CD14-positive monocyte (primary cell): ENCODE measurements at regions not wholly inside any gene's neighbourhood (a gene's known extent, or its start where the extent isn't known, plus 50 kb on each side); places are given as distances from the start of the nearest gene placed in this dataset.

ENCODE experiments used
- DNase-seq, 3 donors: peaks; one replicate each; pipeline ENCODE4 v3.0.0-alpha.2; 2011 to 2022
- H2AFZ ChIP-seq: 2 replicates; pipeline ENCODE4 v1.6.0; 2012; ENCODE audit warnings: mild to moderate bottlenecking, low read depth, low read length, inconsistent platforms; ENCODE audit not compliant: insufficient read depth, poor library complexity, severe bottlenecking
- H3K27ac ChIP-seq, 2 donors: 1 replicate in 1 of 2; 2 replicates in 1 of 2; pipeline ENCODE4 v1.5.1; 2012 to 2013; ENCODE audit warnings: low read length in 2 of 2, control low read depth in 1 of 2, inconsistent platforms in 1 of 2, low read depth in 1 of 2, mild to moderate bottlenecking in 1 of 2
- H3K27me3 ChIP-seq, 2 donors: one replicate each; pipeline versions ENCODE4 v1.6.0 to v1.6.1; 2011 to 2013; ENCODE audit warnings: low read length in 2 of 2; ENCODE audit not compliant: control insufficient read depth in 2 of 2, insufficient read depth in 2 of 2
- H3K36me3 ChIP-seq, 2 donors: replicated peaks in 1 of 2; 1 replicate in 1 of 2; 2 replicates in 1 of 2; pipeline versions ENCODE4 v1.5.1 to v1.6.1; 2012 to 2013; ENCODE audit warnings: low read length in 2 of 2, control low read depth in 1 of 2, inconsistent platforms in 1 of 2, mild to moderate bottlenecking in 1 of 2; ENCODE audit not compliant: insufficient read depth in 2 of 2, control insufficient read depth in 1 of 2
- H3K4me1 ChIP-seq, 2 donors: 1 replicate in 1 of 2; 2 replicates in 1 of 2; pipeline versions ENCODE4 v1.5.1 to v1.6.1; 2012 to 2013; ENCODE audit warnings: low read length in 2 of 2, control low read depth in 1 of 2, inconsistent platforms in 1 of 2, mild to moderate bottlenecking in 1 of 2, moderate library complexity in 1 of 2; ENCODE audit not compliant: insufficient read depth in 2 of 2, control insufficient read depth in 1 of 2
- H3K4me2 ChIP-seq: replicated peaks from 2 replicates; pipeline ENCODE3; 2012; ENCODE audit warnings: low read length, moderate library complexity, mild to moderate bottlenecking; ENCODE audit not compliant: poor library complexity, severe bottlenecking; ENCODE audit errors: extremely low read depth
- H3K4me3 ChIP-seq, 3 experiments: fragments of 200-600 bp in 1 of 3; sonication (generic) in 1 of 3; replicated peaks in 1 of 3; 1 replicate in 2 of 3; 2 replicates in 1 of 3; pipeline ENCODE4 v1.5.1; 2011 to 2013; ENCODE audit warnings: low read length in 3 of 3, mild to moderate bottlenecking in 3 of 3, control low read depth in 2 of 3, low read depth in 2 of 3, inconsistent platforms in 1 of 3, moderate library complexity in 1 of 3
- H3K79me2 ChIP-seq: 2 replicates; pipeline ENCODE4 v1.6.0; 2012; ENCODE audit warnings: mild to moderate bottlenecking, control low read depth, inconsistent platforms, low read length, moderate library complexity; ENCODE audit not compliant: insufficient read depth
- H3K9ac ChIP-seq: 2 replicates; pipeline ENCODE4 v1.6.0; 2017; ENCODE audit warnings: low read length, mild to moderate bottlenecking; ENCODE audit not compliant: insufficient read depth, poor library complexity, severe bottlenecking
- H3K9me3 ChIP-seq, 2 donors: replicated peaks in 1 of 2; 1 replicate in 1 of 2; 2 replicates in 1 of 2; pipeline versions ENCODE4 v1.5.1 to v1.6.1; 2012 to 2013; ENCODE audit warnings: low read length in 2 of 2, control low read depth in 1 of 2; ENCODE audit not compliant: control insufficient read depth in 1 of 2, insufficient read depth in 1 of 2
- H4K20me1 ChIP-seq: 2 replicates; pipeline ENCODE4 v1.6.0; 2012; ENCODE audit warnings: mild to moderate bottlenecking, low read length, control low read depth, moderate library complexity; ENCODE audit not compliant: insufficient read depth
- H3K27ac Mint-ChIP-seq, 7 donors: one replicate each; pipeline ENCODE4 v1.8.0; 2020; ENCODE audit warnings: mild to moderate bottlenecking in 7 of 7, mixed read lengths in 7 of 7, moderate library complexity in 6 of 7, inconsistent platforms in 2 of 7
- H3K27me3 Mint-ChIP-seq, 3 donors: one replicate each; pipeline ENCODE4 v1.8.0; 2021 to 2022; ENCODE audit warnings: low read depth in 3 of 3, mild to moderate bottlenecking in 3 of 3, mixed read lengths in 3 of 3, moderate library complexity in 3 of 3, inconsistent platforms in 1 of 3
- H3K36me3 Mint-ChIP-seq, 2 donors: one replicate each; pipeline ENCODE4 v1.8.0; 2020; ENCODE audit warnings: mixed read lengths in 2 of 2, inconsistent platforms in 1 of 2, mild to moderate bottlenecking in 1 of 2
- H3K4me1 Mint-ChIP-seq: one replicate; pipeline ENCODE4 v1.8.0; 2020; ENCODE audit warnings: mild to moderate bottlenecking, mixed read lengths
- H3K4me3 Mint-ChIP-seq, 2 donors: one replicate each; pipeline ENCODE4 v1.8.0; 2020; ENCODE audit warnings: mild to moderate bottlenecking in 2 of 2, mixed read lengths in 2 of 2, moderate library complexity in 1 of 2
- H3K9me3 Mint-ChIP-seq, 7 donors: one replicate each; pipeline ENCODE4 v1.8.0; 2020 to 2022; ENCODE audit warnings: mixed read lengths in 7 of 7, mild to moderate bottlenecking in 6 of 7, moderate library complexity in 6 of 7, inconsistent platforms in 2 of 7
- WGBS: methylation state at CpG from one replicate; pipeline ENCODE4 v1.1.5; 2013; ENCODE audit warnings: missing lambda C conversion rate; ENCODE audit not compliant: insufficient coverage; 5-methylcytosine and 5-hydroxymethylcytosine counted together
- intact Hi-C, 2 donors: fragments of 100-400 bp; cut with micrococcal nuclease; formaldehyde crosslinking; loops; one replicate each; pipeline versions ENCODE4 v1.15.0 to v1.15.1; 2023
- TF ChIP-seq, protein P1 (sequence below): fragments of 200-600 bp; IDR thresholded peaks from one replicate; pipeline ENCODE4 v1.8.0; 2022; ENCODE audit warnings: antibody characterized with exemption, mild to moderate bottlenecking

DNA sequence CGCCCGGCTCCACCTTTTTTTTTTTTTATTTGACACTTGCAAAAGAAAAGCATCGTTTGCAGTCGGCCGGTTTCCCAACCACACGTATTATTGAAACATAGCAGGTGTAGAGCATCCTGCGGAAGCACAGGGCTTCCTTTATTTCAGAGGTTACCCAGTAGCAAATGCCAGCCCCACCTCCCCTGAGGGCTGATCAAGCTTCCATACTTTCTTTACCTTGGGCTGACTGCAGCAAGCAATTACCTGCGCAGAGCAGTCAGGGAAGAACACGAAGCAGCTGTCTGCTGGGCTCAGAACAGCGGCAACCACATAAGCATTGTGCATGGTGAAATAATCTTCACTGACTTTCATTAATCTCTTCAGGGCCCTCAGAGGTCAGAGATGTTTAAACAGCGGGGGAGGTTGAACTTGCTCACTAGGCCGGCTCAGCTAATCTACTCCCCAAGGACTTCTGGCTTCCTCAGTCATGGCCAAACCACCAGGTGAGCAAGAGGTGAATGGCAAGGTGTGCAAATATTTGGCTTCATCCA lies 784.7 kb upstream of the AUTS2 start:
- H3K9me3 ChIP-seq = peaks cover 23 to 62% of the 10 kb centered on the region in 2 donors
- intact Hi-C loops = no loop called here
- H3K36me3 Mint-ChIP-seq = no peaks in the 10 kb centered on the region
- H3K4me2 ChIP-seq = no peak overlapping the region
- TF ChIP-seq, protein P1, sequence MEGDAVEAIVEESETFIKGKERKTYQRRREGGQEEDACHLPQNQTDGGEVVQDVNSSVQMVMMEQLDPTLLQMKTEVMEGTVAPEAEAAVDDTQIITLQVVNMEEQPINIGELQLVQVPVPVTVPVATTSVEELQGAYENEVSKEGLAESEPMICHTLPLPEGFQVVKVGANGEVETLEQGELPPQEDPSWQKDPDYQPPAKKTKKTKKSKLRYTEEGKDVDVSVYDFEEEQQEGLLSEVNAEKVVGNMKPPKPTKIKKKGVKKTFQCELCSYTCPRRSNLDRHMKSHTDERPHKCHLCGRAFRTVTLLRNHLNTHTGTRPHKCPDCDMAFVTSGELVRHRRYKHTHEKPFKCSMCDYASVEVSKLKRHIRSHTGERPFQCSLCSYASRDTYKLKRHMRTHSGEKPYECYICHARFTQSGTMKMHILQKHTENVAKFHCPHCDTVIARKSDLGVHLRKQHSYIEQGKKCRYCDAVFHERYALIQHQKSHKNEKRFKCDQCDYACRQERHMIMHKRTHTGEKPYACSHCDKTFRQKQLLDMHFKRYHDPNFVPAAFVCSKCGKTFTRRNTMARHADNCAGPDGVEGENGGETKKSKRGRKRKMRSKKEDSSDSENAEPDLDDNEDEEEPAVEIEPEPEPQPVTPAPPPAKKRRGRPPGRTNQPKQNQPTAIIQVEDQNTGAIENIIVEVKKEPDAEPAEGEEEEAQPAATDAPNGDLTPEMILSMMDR = no peak
- H3K9ac ChIP-seq = no peak overlapping the region
- H3K36me3 ChIP-seq = no peaks in the 10 kb centered on the region
- H3K27me3 Mint-ChIP-seq = peaks cover 0 to 3% (median 1%) of the 10 kb centered on the region in 3 donors
- no peaks in the 10 kb centered on the region for H3K4me1 Mint-ChIP-seq
- no peak overlapping the region for H2AFZ ChIP-seq
- no peaks in the 10 kb centered on the region for H3K79me2 ChIP-seq
- WGBS = 95% methylated on average over 8 of the region's 12 CpGs
- no peaks in the 10 kb centered on the region for H3K27me3 ChIP-seq
- DNase-seq = no peak
- peak overlapping the region in 1 of 7 donors; percentile 48 for H3K27ac Mint-ChIP-seq
- no peak overlapping the region for H3K4me3 ChIP-seq
- no peaks in the 10 kb centered on the region for H4K20me1 ChIP-seq
- peaks cover 10 to 54% (median 32%) of the 10 kb centered on the region in 7 donors for H3K9me3 Mint-ChIP-seq
- H3K4me1 ChIP-seq = no peaks in the 10 kb centered on the region
- H3K4me3 Mint-ChIP-seq = no peak overlapping the region
- H3K27ac ChIP-seq = no peak overlapping the region

DNA sequence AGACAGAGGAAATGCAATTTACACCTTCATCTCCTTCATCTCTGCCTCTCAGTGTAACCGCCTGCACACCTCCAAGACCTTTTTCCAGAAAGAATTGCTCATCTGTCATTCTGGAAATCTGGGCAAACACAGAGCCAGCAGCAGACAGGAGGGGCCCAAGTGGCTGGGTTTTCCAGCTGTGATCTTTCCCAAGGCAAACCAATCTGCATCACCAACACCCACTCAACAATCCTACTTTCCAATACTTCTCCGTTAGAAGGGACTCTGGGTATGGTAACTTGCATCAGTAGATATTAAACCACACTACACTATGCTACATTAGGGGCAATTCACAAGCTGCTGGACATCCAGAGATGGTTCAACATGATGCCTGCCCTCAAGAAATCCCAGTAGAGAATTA lies 781.8 kb upstream of the AUTS2 start:
- Histone ChIP-seq H3K4me2 (no peak overlapping the region), H3K9ac (no peak overlapping the region), H4K20me1 (no peaks in the 10 kb centered on the region), H3K4me1 (no peaks in the 10 kb centered on the region), H3K27me3 (no peaks in the 10 kb centered on the region), H3K9me3 (peaks cover 31 to 63% of the 10 kb centered on the region in 2 donors), H3K79me2 (no peaks in the 10 kb centered on the region), H2AFZ (no peak overlapping the region), H3K27ac (no peak overlapping the region), H3K36me3 (no peaks in the 10 kb centered on the region), H3K4me3 (no peak overlapping the region)
- no peaks in the 10 kb centered on the region for H3K36me3 Mint-ChIP-seq
- H3K27me3 Mint-ChIP-seq = peaks cover 0 to 3% (median 1%) of the 10 kb centered on the region in 3 donors
- peaks cover 6 to 48% (median 24%) of the 10 kb centered on the region in 7 donors for H3K9me3 Mint-ChIP-seq
- TF ChIP-seq, protein P1 = no peak
- H3K4me3 Mint-ChIP-seq = no peak overlapping the region
- no peaks in the 10 kb centered on the region for H3K4me1 Mint-ChIP-seq
- intact Hi-C loops = no loop called here
- WGBS = 100% methylated on average over 1 of the region's 2 CpGs
- H3K27ac Mint-ChIP-seq = no peak overlapping the region
- DNase-seq = no peak
